Erythroblast (primary cell): ENCODE measurements at regions not wholly inside any gene's neighbourhood (a gene's known extent, or its start where the extent isn't known, plus 50 kb on each side); places are given as distances from the start of the nearest gene placed in this dataset.
"Not testable (repeated sequence)": the region's sequence is repeated elsewhere in the genome, so short reads cannot be mapped to it uniquely, and the experiment has no call there.

Source experiments
- DNase-seq, 2 experiments: peaks; one replicate each; lab custom pipeline; 2025; lab: John Stamatoyannopoulos, UW
- GATA1 ChIP-seq: IDR thresholded peaks from 2 replicates; pipeline ENCODE4 v1.6.1; 2011; ENCODE audit warnings: low read depth, mild to moderate bottlenecking, control low read depth, low read length, moderate library complexity
- POLR2A ChIP-seq: IDR thresholded peaks from 2 replicates; pipeline ENCODE4 v1.6.1; 2011; ENCODE audit warnings: mild to moderate bottlenecking, low read length

DNA sequence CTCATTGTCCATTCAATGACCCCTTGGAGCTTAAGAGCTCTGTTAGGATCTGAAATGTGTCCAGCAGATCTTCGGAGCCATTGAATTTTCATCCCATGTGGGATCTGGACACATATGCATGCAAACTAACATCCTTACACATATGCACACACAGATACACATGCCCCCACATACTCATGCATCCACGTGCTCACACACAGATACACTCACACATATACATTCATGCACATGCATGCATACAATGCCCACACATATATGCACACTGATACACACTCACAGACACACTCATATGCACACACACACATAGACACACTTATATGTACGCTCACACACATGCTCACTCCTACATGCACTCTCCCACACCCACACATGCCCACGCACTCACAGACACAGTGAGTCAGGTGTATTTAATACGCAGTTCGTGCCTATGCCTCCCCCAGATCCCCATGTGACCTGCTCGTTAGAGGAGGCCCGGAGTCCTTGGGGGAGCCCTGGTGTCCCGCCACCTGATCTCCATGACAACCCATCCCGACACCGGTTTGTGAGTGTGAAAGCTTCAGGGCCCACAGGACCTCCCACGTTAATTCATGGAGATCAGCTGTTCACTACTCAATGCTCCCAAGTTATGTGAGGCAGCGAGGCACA lies 121.9 kb upstream of the SULF2 start:
- no peak for DNase-seq
- TF ChIP-seq POLR2A (no peak), GATA1 (no peak)

DNA sequence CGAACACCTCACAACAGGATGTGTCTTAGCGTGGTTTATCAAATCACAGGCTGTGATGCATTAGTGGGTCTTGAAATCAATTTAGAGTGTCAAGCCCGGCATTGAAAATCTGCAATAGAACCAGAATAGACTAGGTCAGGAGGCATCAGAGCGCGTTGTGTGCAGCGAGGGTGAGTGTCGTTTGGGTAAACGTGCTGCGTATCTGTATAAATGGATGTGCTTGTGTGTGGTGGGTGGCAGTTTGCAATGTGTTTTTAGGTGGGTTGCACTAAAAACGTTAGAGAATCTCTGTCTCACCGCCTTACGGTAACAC lies 121.0 kb upstream of the SULF2 start:
- TF ChIP-seq GATA1 (no peak), POLR2A (no peak)
- no peak for DNase-seq

DNA sequence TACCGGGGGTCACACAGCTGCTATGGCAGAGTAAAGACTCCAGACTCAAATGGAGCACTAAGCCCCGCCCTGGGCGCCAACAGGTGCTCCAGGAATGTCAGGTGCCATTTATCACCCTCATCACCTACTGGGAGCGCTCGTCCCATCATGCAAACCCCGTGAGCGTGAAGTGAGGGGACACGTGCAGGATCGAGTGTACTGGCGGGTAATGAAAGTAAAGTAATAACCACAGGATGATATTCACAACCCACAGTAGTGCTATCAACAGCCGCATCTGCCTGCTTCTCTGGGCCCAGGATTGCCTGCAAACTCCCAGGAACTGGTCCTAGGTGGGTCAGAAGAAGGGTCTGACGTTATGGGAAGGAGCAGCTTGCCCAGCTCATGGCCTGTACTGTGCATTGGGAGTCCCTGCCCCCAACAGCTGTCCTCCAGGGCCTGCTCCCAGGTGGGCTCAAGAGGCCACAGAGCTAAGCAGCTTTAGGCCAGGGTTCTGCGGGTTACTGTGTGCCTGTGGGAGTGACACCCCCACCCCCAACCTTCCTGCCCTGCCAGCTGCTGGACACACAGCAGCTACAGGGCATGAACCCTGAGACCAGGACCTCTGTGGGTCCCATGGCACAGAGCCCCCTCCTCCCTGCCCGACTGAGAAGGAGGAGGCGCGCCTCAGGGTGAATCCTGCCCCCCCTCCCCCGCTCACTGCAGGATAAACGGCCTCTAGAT lies 120.5 kb upstream of the SULF2 start:
- TF ChIP-seq POLR2A: no peak
- TF ChIP-seq GATA1: no peak

DNA sequence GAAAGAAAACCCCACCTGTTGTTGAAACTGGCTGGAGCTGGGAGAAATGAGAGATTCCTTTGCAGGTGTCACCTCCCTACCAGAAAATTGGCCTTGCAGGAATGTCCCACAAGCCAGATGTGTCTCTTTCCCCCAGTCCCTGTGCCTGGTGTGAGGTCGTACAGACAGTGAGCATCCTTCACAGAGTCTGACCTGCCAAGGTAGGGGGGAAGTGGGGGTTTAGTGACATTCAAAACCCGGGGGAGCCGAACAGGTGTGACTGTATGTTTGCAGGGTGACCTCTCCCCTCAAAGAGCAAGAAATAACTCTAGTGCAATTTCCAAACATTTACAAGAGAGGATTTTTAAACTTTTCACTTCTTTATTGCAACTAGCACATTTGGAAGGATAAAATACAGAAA lies 117.7 kb upstream of the SULF2 start:
- not testable (repeated sequence) for DNase-seq

More for the DNA sequence above, 120.5 kb upstream of the SULF2 start:
- DNase-seq: no peak

DNA sequence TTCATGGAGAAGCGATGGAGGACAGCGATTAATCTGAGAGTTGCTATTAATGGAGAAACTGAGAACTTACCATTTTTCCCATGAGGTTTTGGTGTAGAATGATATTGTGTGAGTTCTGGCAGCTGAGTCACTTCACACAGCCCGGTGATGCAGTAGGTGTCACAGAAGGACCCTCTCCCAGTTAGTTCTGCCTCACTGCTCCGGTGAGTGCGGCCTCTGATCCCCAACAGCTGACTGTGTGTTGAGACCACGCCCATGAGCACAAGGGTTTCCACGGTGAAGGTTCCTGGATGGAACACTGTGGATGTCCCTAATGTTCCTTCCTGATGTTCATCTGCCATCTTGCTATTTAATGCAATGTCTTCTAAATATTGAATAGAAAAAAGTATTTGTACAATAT lies 114.0 kb upstream of the SULF2 start:
- not testable (repeated sequence) for DNase-seq

DNA sequence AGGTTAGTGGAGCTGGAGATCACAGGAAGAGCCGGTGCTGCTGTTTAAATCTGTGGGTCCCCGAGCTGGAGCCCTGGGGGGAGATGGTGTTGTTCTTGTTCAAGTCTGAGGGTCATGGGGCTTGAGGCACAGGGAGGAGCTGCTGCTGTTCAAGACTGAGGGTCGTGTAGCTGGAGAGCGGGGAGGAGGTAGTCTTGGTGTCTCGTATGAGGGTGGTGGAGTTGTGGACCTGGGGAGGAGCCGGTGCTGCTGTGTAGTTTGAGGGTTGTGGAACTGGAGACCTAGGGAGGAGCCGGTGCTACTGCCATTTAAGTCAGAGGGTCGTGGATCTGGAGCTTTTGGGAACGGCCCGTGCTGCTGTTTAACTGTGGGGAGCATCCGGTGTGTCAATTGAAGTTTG lies 112.2 kb upstream of the SULF2 start:
- TF ChIP-seq GATA1: no peak
- no peak for TF ChIP-seq POLR2A
- no peak for DNase-seq

DNA sequence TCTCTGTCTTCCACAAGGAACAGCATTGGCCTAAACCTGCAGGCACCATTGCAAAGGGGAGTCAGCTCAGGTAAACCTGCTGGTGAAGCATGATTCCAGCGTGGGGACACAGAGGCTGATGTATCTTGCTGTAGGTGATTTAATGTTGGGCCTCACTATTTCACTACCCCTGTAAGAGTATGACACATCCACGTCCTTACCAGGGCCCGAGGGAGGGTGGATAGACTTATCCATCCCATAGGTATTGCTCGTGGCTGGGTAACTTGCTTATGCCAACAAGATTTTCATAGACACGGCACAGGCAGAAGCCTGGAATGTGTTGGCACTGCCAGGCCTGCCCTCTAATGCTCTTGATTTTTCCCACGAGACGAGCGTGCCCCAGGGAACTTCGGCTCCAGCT lies 107.4 kb upstream of the SULF2 start:
- not testable (repeated sequence) for DNase-seq

DNA sequence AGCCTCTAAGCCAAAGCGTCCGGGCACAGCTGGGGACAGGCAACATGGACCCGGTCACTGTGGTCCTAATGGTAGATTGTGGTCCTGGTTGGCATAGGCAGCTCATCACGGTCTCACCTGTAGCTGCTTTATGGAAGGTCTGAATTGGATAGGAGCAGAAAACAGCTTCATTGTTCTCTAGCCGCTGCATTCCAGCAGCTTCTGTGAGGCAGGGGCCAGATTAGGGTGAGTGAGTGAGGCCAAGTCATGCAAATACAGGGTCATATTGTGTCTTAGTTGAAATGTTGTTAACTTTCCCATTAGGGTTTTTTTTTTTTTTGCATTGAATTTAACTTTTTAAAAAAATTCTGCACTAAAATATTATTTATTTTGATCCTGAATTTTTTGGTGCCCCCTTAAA lies 105.4 kb upstream of the SULF2 start:
- not testable (repeated sequence) for DNase-seq

DNA sequence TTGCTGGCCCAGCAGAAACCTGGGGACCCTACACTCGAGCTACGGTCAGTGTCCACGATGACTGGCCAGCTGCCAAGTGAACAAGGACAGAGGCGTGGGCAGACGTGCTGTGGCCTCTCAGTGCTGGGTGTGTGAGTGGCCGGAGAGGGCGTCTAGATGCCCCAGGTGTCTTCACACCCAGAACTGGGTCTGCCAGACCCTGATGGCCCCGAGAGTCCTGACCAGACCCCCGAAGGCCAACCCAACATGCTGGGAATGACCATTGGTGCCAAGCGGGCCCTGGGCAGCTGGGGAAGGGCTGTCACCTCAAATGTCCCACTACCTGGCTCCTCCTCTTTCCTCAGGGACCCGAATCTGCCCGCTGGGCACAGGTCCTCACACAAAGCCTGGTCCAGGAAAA lies 104.5 kb upstream of the SULF2 start:
- DNase-seq: not testable (repeated sequence)

DNA sequence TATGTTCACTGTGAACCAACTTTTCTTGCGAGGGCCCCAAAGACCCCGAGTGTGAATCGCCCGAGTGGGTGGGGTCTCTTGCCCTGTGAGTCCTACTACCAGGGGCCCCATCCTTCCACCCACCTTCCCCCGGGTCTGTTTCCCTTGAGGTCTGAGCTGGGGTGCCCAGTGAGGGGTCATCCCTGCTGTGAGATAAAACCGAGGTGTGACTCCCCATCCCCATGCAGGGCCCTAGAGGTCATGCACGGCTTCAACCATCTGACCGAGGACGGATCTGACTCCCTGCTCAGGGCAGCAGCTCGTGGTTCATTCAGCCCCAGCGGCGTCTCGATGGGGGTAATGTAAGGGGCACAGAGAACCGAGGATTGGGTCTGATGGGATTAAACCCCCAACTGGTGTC lies 103.1 kb upstream of the SULF2 start:
- no peak for TF ChIP-seq GATA1
- no peak for DNase-seq

DNA sequence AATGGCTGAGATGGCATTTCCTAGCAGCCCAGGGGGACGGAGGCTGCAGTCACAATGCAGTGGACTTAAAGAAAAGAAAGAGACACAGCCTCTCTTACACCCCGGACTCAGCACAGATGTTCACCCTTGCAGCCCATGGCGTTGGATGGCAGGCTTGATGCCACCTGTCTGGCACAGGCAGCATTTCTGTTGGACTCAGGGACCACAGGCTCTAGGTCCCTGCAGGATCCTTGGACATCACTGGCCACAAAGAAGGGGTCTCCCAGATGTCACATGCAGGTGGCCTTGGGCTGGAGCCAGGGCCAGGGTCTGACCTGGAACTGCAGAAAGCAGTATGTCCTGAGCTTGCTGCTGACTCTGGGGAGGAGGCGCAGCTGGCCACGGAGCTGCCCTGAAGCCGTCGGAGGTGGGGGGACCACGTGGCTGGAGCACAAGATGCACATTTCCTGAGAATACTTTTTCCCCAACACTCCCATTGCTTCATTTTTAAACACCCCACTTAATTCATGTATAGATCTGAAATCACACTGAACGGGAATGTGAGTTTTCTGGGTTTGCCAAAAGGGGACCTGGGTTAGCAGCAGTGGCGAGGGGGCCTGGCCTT lies 102.3 kb upstream of the SULF2 start:
- TF ChIP-seq GATA1: no peak
- TF ChIP-seq POLR2A: no peak
- DNase-seq: no peak

DNA sequence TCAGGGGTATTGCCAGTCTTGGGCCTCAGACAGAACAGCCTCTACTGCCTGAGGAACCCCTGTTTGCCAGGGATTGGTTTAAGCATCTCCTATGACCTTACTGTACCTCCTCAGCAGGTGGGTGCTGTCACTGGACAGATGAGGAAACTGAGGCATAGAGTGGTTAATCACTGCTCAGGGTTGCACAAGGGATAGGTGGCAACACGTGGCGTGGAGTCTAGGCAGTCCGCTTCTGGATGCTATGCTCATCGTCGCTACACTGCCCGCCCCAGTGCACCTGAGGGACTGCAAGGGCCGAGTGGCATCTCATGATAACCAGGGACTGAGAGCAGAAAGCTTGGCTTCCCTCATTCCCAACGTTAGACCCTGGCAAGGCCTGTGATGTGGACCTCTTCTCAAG lies 101.8 kb upstream of the SULF2 start:
- no peak for TF ChIP-seq GATA1
- TF ChIP-seq POLR2A: no peak
- no peak for DNase-seq

DNA sequence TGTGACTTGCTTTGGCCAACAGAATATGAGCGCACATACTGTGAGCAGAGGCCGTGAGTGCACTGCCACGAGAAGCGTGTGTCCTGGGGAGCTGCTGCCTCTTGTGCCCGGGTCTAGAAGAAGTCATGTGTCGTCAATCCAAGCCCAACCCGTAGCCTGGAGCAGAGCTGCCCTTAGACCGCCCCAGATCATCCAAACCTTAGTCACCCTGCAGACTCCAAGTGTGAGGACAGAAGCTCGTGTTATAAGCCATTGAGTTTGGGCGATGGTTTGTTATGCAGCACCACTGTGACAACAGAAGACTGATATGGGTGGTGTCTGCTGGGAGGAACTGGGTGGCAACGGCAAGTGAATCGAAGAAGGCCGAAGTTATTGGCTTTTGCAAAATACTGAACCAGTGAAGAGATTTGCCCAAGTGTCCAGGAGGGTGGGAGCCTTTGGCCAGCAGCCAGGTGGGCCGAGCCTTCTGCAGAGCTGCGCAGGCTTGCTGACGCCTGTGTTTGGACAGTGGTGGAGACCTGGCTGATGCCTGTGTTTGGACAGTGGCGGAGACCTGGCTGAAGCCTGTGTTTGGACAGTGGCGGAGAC lies 101.3 kb upstream of the SULF2 start:
- TF ChIP-seq POLR2A (no peak), GATA1 (no peak)
- DNase-seq: no peak

DNA sequence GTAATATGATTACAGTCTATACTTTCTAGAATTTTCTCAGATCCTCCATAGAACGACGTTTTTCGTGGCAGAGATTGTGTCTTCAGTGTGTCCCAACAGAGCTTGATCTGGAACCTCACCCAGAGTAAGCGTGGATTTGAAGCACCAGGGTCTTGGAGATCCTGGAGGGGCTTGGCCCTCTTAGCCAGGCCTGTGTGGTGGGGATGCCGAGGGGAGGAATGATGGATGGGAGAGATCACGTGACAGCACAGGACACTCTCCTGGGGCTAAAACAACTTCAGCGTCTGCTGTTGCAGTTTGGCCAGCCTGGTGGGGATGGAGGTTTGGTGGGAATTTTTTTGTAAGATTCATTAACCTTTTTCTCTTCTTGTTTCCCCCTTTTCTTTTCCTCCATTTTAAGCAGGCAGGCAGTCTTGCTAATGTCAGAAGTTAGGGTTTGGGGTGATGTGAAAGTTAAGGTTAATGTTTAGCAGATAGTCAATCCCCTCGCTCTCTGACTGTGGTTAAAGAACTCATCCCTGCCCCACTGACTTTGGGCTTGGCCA lies 100.7 kb upstream of the SULF2 start:
- TF ChIP-seq POLR2A: no peak
- TF ChIP-seq GATA1: no peak
- DNase-seq: no peak

DNA sequence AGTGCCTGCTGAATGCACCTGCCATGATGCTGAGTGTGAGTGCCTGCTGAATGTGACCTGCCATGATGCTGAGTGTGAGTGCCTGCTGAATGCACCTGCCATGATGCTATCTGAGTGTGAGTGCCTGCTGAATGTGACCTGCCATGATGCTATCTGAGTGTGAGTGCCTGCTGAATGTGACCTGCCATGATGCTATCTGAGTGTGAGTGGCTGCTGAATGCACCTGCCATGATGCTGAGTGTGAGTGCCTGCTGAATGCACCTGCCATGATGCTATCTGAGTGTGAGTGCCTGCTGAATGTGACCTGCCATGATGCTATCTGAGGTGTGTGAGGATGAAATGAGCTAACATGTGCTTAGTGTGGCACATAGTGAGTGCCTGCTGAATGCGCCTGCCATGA lies 98.7 kb upstream of the SULF2 start:
- DNase-seq: not testable (repeated sequence)
